ENCODE measurements at regions not wholly inside any gene's neighbourhood (a gene's known extent, or its start where the extent isn't known, plus 50 kb on each side); places are given as distances from the start of the nearest gene placed in this dataset.
"Not testable (repeated sequence)": the region's sequence is repeated elsewhere in the genome, so short reads cannot be mapped to it uniquely, and the experiment has no call there.

DNA sequence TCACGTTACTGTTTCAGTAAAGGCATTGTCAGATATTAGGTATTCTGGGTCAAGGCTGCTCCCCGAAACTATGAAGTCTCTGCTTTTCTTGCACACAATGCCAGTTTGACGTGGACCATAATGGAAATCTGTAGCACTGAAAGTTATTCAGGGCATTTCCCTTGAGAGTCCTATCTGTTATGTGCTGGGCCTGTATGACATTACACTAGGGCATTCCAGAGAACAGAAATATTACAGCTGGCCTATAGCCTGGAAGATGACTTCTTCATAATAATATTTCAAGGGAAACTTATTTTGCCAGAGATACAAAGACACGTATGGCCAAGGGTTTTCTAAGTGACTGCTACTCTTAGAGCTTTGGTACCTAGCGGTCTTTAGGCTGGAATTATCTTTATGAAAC is 613.6 kb upstream of the CBLB start:
- no peaks in the 10 kb centered on the region for H3K36me3 ChIP-seq (ENCODE audit: control insufficient read depth, insufficient read depth, low read length, severe bottlenecking)

GRCh38 chr3:106485217-106485616 is 616.4 kb upstream of the CBLB start:
- Histone ChIP-seq H3K27me3 (replicated peaks; ENCODE audit: control insufficient read depth, insufficient read depth, low read length) (no peaks in the 10 kb centered on the region), H3K4me3 (ENCODE audit: low read length) (no peak overlapping the region), H3K9ac (ENCODE audit: low read length) (no peak overlapping the region), H3K4me1 (ENCODE audit: control insufficient read depth, insufficient read depth, low read length) (peaks cover 7% of the 10 kb centered on the region), H3K36me3 (ENCODE audit: control insufficient read depth, insufficient read depth, low read length, severe bottlenecking) (no peaks in the 10 kb centered on the region), H3K9me3 (ENCODE audit: control insufficient read depth, low read length) (no peaks in the 10 kb centered on the region)
- DNase-seq (ENCODE audit: low read depth) = peak; percentile 22

More for the DNA sequence above, 613.6 kb upstream of the CBLB start:
- H3K27me3 ChIP-seq (replicated peaks; ENCODE audit: control insufficient read depth, insufficient read depth, low read length) = no peaks in the 10 kb centered on the region
- no peak overlapping the region for H3K4me3 ChIP-seq (ENCODE audit: low read length)
- H3K9me3 ChIP-seq (ENCODE audit: control insufficient read depth, low read length) = peaks cover 13% of the 10 kb centered on the region
- DNase-seq (ENCODE audit: low read depth) = peak; percentile 26
- no peak overlapping the region for H3K9ac ChIP-seq (ENCODE audit: low read length)
- H3K4me1 ChIP-seq (ENCODE audit: control insufficient read depth, insufficient read depth, low read length) = peaks cover 7% of the 10 kb centered on the region

GRCh38 chr3:106485802-106486201 is 617.0 kb upstream of the CBLB start:
- H3K9ac ChIP-seq (ENCODE audit: low read length) = no peak overlapping the region
- no peaks in the 10 kb centered on the region for H3K9me3 ChIP-seq (ENCODE audit: control insufficient read depth, low read length)

GRCh38 chr3:106486945-106487639 is 618.3 kb upstream of the CBLB start:
- not testable (repeated sequence) for H3K9me3 ChIP-seq (ENCODE audit: control insufficient read depth, low read length); H3K36me3 ChIP-seq (ENCODE audit: control insufficient read depth, insufficient read depth, low read length, severe bottlenecking); H3K27me3 ChIP-seq (replicated peaks; ENCODE audit: control insufficient read depth, insufficient read depth, low read length); H3K4me3 ChIP-seq (ENCODE audit: low read length); DNase-seq (ENCODE audit: low read depth); H3K4me1 ChIP-seq (ENCODE audit: control insufficient read depth, insufficient read depth, low read length); H3K9ac ChIP-seq (ENCODE audit: low read length)

More at GRCh38 chr3:106485802-106486201, 617.0 kb upstream of the CBLB start:
- H3K27me3 ChIP-seq (replicated peaks; ENCODE audit: control insufficient read depth, insufficient read depth, low read length) = no peaks in the 10 kb centered on the region
- H3K4me3 ChIP-seq (ENCODE audit: low read length) = no peak overlapping the region
- H3K4me1 ChIP-seq (ENCODE audit: control insufficient read depth, insufficient read depth, low read length) = peaks cover 7% of the 10 kb centered on the region
- DNase-seq (ENCODE audit: low read depth) = no peak
- H3K36me3 ChIP-seq (ENCODE audit: control insufficient read depth, insufficient read depth, low read length, severe bottlenecking) = no peaks in the 10 kb centered on the region

DNA sequence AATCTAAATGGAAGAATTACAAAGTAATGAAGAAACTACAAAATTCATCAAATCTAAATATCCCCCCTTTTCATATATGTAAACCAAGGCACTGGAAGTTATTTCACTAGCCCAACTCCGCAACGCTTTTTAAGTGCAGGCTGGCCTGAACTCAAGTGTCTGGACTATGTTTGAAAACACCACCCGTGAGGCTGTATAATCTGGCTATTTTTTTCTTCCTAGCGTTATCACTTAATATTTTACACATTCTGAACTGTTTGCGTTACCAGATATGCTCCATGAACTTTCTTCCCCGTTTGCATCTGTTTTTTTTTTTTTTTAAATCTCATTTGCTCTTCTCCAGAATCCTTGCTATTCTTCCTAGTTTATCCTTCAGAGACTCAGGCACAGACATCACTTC is 619.5 kb upstream of the CBLB start:
- Histone ChIP-seq H3K4me3 (ENCODE audit: low read length) (no peak overlapping the region), H3K9me3 (ENCODE audit: control insufficient read depth, low read length) (no peaks in the 10 kb centered on the region), H3K27me3 (replicated peaks; ENCODE audit: control insufficient read depth, insufficient read depth, low read length) (no peaks in the 10 kb centered on the region), H3K9ac (ENCODE audit: low read length) (no peak overlapping the region), H3K36me3 (ENCODE audit: control insufficient read depth, insufficient read depth, low read length, severe bottlenecking) (no peaks in the 10 kb centered on the region), H3K4me1 (ENCODE audit: control insufficient read depth, insufficient read depth, low read length) (no peaks in the 10 kb centered on the region)
- DNase-seq (ENCODE audit: low read depth) = no peak

DNA sequence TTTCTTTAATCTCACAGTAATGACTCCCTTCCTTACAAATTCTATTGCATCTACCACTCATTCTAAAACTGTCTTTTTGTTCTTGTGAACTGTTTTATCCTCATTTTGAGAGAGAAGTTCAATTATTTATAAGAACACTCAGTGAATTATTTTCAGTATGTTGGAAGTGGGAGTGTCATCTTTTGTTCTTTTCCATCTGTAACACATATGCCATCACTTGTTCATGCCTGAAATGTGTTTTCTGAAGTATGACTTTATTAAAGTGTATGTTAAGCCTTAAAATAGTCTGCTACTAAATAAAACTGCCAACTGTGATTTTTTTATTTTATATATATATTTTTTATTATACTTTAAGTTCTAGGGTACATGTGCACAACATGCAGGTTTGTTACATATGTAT is 623.0 kb upstream of the CBLB start:
- Histone ChIP-seq H3K36me3 (ENCODE audit: control insufficient read depth, insufficient read depth, low read length, severe bottlenecking) (no peaks in the 10 kb centered on the region), H3K9me3 (ENCODE audit: control insufficient read depth, low read length) (no peaks in the 10 kb centered on the region), H3K4me1 (ENCODE audit: control insufficient read depth, insufficient read depth, low read length) (no peaks in the 10 kb centered on the region), H3K4me3 (ENCODE audit: low read length) (no peak overlapping the region), H3K27me3 (replicated peaks; ENCODE audit: control insufficient read depth, insufficient read depth, low read length) (no peaks in the 10 kb centered on the region), H3K9ac (ENCODE audit: low read length) (no peak overlapping the region)
- no peak for DNase-seq (ENCODE audit: low read depth)

- Histone ChIP-seq H3K9ac (ENCODE audit: low read length) (no peak overlapping the region), H3K9me3 (ENCODE audit: control insufficient read depth, low read length) (peaks cover 10% of the 10 kb centered on the region), H3K36me3 (ENCODE audit: control insufficient read depth, insufficient read depth, low read length, severe bottlenecking) (no peaks in the 10 kb centered on the region), H3K4me3 (ENCODE audit: low read length) (no peak overlapping the region), H3K4me1 (ENCODE audit: control insufficient read depth, insufficient read depth, low read length) (peaks cover 17% of the 10 kb centered on the region), H3K27me3 (replicated peaks; ENCODE audit: control insufficient read depth, insufficient read depth, low read length) (no peaks in the 10 kb centered on the region)
- DNase-seq (ENCODE audit: low read depth) = peak; percentile 10
Observed at GRCh38 chr3:106508331-106508893, 639.6 kb upstream of the CBLB start.

DNA sequence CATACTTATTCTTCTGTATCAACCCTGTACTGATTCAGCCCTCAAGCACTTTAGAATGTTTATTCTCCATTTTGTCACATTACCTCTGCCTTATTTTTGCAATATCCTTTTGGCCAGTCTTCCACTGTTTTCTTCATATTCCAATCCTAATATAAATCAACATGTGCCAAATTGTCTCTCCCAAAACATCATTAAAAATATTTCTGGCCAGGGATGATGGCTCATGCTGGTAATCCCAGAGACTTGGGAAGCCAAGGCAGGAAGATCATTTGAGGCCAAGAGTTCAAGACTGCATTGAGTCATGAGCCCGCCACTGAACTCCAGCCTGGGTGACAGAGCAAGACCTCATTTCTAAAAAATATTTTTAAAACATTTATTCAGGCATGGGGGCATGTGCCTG is 641.4 kb upstream of the CBLB start:
- H3K9ac ChIP-seq (ENCODE audit: low read length) = peak overlapping the region; percentile 70
- peak overlapping the region; percentile 22 for H3K4me3 ChIP-seq (ENCODE audit: low read length)
- no peaks in the 10 kb centered on the region for H3K27me3 ChIP-seq (replicated peaks; ENCODE audit: control insufficient read depth, insufficient read depth, low read length)
- peak; percentile 30 for DNase-seq (ENCODE audit: low read depth)
- no peaks in the 10 kb centered on the region for H3K36me3 ChIP-seq (ENCODE audit: control insufficient read depth, insufficient read depth, low read length, severe bottlenecking)
- peaks cover 17% of the 10 kb centered on the region for H3K4me1 ChIP-seq (ENCODE audit: control insufficient read depth, insufficient read depth, low read length)
- H3K9me3 ChIP-seq (ENCODE audit: control insufficient read depth, low read length) = peaks cover 10% of the 10 kb centered on the region

GRCh38 chr3:106512846-106513245 is 644.0 kb upstream of the CBLB start:
- H3K9me3 ChIP-seq (ENCODE audit: control insufficient read depth, low read length) = no peaks in the 10 kb centered on the region
- H3K4me3 ChIP-seq (ENCODE audit: low read length) = no peak overlapping the region
- H3K9ac ChIP-seq (ENCODE audit: low read length) = no peak overlapping the region
- no peak for DNase-seq (ENCODE audit: low read depth)
- peaks cover 18% of the 10 kb centered on the region for H3K4me1 ChIP-seq (ENCODE audit: control insufficient read depth, insufficient read depth, low read length)
- no peaks in the 10 kb centered on the region for H3K27me3 ChIP-seq (replicated peaks; ENCODE audit: control insufficient read depth, insufficient read depth, low read length)
- H3K36me3 ChIP-seq (ENCODE audit: control insufficient read depth, insufficient read depth, low read length, severe bottlenecking) = no peaks in the 10 kb centered on the region

- Histone ChIP-seq H3K4me3 (ENCODE audit: low read length) (no peak overlapping the region), H3K36me3 (ENCODE audit: control insufficient read depth, insufficient read depth, low read length, severe bottlenecking) (no peaks in the 10 kb centered on the region), H3K9me3 (ENCODE audit: control insufficient read depth, low read length) (no peaks in the 10 kb centered on the region), H3K9ac (ENCODE audit: low read length) (no peak overlapping the region), H3K27me3 (replicated peaks; ENCODE audit: control insufficient read depth, insufficient read depth, low read length) (no peaks in the 10 kb centered on the region), H3K4me1 (ENCODE audit: control insufficient read depth, insufficient read depth, low read length) (peaks cover 18% of the 10 kb centered on the region)
- DNase-seq (ENCODE audit: low read depth) = no peak
Observed at GRCh38 chr3:106514431-106514830, 645.6 kb upstream of the CBLB start.

- Histone ChIP-seq H3K4me3 (ENCODE audit: low read length) (no peak overlapping the region), H3K9me3 (ENCODE audit: control insufficient read depth, low read length) (no peaks in the 10 kb centered on the region), H3K36me3 (ENCODE audit: control insufficient read depth, insufficient read depth, low read length, severe bottlenecking) (no peaks in the 10 kb centered on the region), H3K9ac (ENCODE audit: low read length) (no peak overlapping the region), H3K4me1 (ENCODE audit: control insufficient read depth, insufficient read depth, low read length) (peaks cover 16% of the 10 kb centered on the region), H3K27me3 (replicated peaks; ENCODE audit: control insufficient read depth, insufficient read depth, low read length) (no peaks in the 10 kb centered on the region)
- DNase-seq (ENCODE audit: low read depth) = peak; percentile 41
Observed at GRCh38 chr3:106518516-106518915, 649.7 kb upstream of the CBLB start.

GRCh38 chr3:106522397-106522796 is 653.6 kb upstream of the CBLB start:
- Histone ChIP-seq H3K9me3 (ENCODE audit: control insufficient read depth, low read length) (peaks cover 2% of the 10 kb centered on the region), H3K27me3 (replicated peaks; ENCODE audit: control insufficient read depth, insufficient read depth, low read length) (no peaks in the 10 kb centered on the region), H3K9ac (ENCODE audit: low read length) (no peak overlapping the region), H3K36me3 (ENCODE audit: control insufficient read depth, insufficient read depth, low read length, severe bottlenecking) (no peaks in the 10 kb centered on the region), H3K4me3 (ENCODE audit: low read length) (no peak overlapping the region), H3K4me1 (ENCODE audit: control insufficient read depth, insufficient read depth, low read length) (peaks cover 16% of the 10 kb centered on the region)
- DNase-seq (ENCODE audit: low read depth) = no peak
